SKM-1 treated with dmso at 0.1 percent for 144 hours (cell line): ENCODE measurements at regions not wholly inside any gene's neighbourhood (a gene's known extent, or its start where the extent isn't known, plus 50 kb on each side); places are given as distances from the start of the nearest gene placed in this dataset.
A peak's percentile ranks its signal among the peaks of the same experiment; 100 is the strongest.

Experiments used
- DNase-seq: peaks from one replicate; lab custom pipeline; 2025; ENCODE audit not compliant: unreplicated experiment; lab: John Stamatoyannopoulos, UW

GRCh38 chr22:19640306-19640705 lies 74.0 kb upstream of the SEPTIN5 start:
- no peak for DNase-seq

- DNase-seq = no peak
Observed at GRCh38 chr22:19641254-19641982, 72.9 kb upstream of the SEPTIN5 start.

- no peak for DNase-seq
Observed at GRCh38 chr22:19641983-19642451, 72.3 kb upstream of the SEPTIN5 start.

GRCh38 chr22:19643448-19644313 lies 70.6 kb upstream of the SEPTIN5 start:
- DNase-seq = peak; percentile 84

GRCh38 chr22:19644314-19645223 lies 69.7 kb upstream of the SEPTIN5 start:
- peak; percentile 68 for DNase-seq

- no peak for DNase-seq
Observed at GRCh38 chr22:19645391-19645790, 68.9 kb upstream of the SEPTIN5 start.

GRCh38 chr22:19645905-19646304 lies 68.4 kb upstream of the SEPTIN5 start:
- DNase-seq = no peak

GRCh38 chr22:19646383-19646782 lies 67.9 kb upstream of the SEPTIN5 start:
- no peak for DNase-seq

- no peak for DNase-seq
Observed at GRCh38 chr22:19648419-19648929, 65.8 kb upstream of the SEPTIN5 start.

GRCh38 chr22:19652316-19652715 lies 62.0 kb upstream of the SEPTIN5 start:
- no peak for DNase-seq

GRCh38 chr22:19654338-19654987 lies 59.8 kb upstream of the SEPTIN5 start:
- no peak for DNase-seq

- DNase-seq = no peak
Observed at GRCh38 chr22:19655399-19655798, 58.9 kb upstream of the SEPTIN5 start.

- no peak for DNase-seq
Observed at GRCh38 chr22:19656541-19657251, 57.6 kb upstream of the SEPTIN5 start.

- no peak for DNase-seq
Observed at GRCh38 chr22:19657252-19658056, 56.8 kb upstream of the SEPTIN5 start.

- DNase-seq = no peak
Observed at GRCh38 chr22:19658057-19658966, 56.0 kb upstream of the SEPTIN5 start.

GRCh38 chr22:19658967-19659804 lies 55.1 kb upstream of the SEPTIN5 start:
- DNase-seq = no peak

- no peak for DNase-seq
Observed at GRCh38 chr22:19659805-19660345, 54.4 kb upstream of the SEPTIN5 start.
